ENCODE measurements at regions not wholly inside any gene's neighbourhood (a gene's known extent, or its start where the extent isn't known, plus 50 kb on each side); places are given as distances from the start of the nearest gene placed in this dataset.

DNA sequence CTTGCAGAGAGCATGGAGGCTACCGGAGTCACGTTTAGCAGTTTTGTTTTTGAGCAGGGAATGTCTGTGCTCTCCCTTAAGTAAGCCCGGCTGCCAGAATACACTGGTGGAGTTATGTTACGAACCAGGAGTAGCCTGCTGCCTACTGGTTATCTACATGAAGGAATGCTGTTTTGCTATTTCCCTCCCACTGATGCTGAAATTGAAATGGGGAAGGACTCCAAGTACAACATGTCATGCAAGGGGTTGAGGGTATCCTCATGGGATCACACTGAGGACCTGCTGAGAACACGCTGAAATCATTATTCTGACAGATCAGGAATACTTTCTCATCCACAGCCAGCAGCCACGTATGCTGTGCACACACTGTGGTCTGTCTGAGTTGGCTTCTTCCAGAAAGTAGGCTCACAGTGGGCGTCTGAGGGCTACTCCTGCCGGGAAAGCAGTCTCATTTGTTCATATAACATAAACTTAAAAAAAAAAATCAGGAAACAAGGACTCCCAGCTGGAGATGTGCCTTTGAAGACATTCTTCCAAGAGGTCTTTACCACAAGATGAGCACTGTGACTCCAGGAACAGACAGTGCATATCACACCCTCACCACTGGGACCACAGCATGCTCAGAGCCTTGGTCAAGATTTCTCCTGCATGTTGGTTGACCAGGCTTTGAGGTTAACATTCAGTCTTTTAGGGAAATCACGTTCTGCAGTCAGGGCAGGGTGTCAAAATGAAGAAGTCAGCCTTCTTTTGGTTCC, 300.4 kb upstream of the RASGRP1 start:
- DNase-seq = no peak

GRCh38 chr15:38867556-38867955, 302.9 kb upstream of the RASGRP1 start:
- DNase-seq = no peak

DNA sequence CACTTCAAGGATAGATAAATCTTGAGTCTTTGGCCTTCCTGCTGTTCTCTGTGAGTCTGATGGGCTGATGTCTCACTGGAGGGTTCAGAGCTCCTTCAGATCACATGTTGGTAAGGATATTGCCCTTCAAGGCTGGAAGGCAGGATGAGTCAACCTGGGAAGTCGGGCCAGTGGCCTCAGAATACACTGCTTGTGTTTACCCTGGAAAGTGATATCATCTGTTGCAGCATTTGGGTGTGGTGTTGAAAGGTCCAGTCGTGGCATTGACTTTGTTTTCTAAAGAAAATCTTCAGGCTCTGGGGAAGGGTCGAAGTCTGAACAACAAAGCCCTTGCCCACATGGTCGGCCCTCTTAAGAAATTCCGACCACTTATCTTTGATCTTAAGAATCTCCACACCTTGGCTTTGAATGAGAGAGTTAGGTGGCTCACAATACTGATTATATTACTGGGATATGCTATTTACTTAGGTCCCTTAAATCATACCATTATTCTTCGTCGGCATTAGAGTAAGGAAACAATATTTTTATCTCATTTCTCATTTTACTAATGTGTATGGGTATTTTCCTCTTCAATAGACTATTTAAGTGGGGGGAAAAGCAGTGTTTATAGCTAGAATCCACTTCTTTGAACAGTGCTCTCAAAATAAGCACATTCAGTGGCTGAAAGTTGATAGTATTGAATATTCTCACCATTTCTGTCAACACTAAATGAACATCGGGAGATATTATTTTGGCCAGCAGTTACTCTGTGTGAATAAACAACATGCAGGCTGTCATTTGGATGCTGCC, 303.9 kb upstream of the RASGRP1 start:
- DNase-seq = no peak

- no peak for DNase-seq
These were observed 307.0 kb upstream of the RASGRP1 start for GRCh38 chr15:38871638-38872037.

DNA sequence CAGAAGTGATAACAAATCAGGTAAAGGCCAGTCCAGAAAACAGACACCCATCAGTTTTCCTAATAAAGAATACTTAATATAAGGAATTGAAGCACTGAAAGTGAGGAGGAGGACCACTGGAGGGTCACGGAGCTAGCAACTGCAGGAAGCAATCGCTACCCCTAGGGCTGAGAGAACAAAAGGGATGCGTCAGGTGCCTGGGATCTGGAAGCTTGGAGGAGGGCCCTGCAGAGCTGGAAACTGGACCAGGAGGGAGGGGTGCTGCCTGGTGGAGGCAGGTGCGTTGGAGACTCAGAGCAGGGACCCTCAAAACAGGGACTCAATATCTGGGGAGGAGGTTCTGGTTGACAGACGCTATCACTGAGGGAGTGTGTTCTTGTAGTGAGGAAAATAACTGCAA, 308.1 kb upstream of the RASGRP1 start:
- no peak for DNase-seq

DNA sequence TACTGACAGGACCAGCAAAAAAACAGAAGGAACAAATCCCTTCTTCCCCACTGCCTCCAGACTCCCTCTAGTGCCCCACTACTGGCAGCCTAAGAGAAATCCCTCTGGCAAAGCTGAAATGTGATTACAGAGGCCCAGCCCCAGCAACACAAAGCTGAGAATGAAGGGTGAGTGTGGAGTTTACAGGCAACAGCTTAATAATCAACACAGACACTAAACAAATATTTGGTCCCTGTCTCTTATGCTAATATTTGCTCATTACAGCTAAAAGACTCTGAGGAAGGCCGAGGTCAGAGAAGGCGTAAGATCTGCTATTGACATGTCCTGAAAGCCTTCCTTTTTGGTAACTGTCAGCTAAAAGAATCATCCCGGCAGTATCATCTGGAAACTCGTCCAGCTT, 308.5 kb upstream of the RASGRP1 start:
- no peak for DNase-seq

DNA sequence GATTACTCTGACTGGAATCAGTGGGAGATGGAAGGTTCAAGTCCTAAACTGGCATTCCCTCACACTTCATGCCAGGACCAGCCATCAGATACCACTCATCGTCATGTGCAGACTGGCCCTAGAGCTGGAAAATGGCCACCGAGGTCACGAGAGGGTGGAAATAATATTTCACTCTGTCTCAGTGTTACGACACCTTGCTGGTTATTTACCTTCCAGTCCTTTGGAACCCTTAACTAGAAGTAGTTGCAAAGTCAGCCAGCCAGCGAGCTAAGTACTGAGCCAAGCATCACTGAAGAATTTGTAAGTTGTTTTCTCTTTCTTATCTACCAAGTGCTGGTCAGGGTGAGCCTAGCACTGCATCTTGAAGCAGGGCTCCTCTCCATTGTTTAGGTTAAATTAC, 309.9 kb upstream of the RASGRP1 start:
- DNase-seq = no peak

- DNase-seq = no peak
These were observed 311.6 kb upstream of the RASGRP1 start for GRCh38 chr15:38876211-38876610.

GRCh38 chr15:38876621-38877020, 312.0 kb upstream of the RASGRP1 start:
- no peak for DNase-seq

GRCh38 chr15:38877471-38877870, 312.9 kb upstream of the RASGRP1 start:
- no peak for DNase-seq

DNA sequence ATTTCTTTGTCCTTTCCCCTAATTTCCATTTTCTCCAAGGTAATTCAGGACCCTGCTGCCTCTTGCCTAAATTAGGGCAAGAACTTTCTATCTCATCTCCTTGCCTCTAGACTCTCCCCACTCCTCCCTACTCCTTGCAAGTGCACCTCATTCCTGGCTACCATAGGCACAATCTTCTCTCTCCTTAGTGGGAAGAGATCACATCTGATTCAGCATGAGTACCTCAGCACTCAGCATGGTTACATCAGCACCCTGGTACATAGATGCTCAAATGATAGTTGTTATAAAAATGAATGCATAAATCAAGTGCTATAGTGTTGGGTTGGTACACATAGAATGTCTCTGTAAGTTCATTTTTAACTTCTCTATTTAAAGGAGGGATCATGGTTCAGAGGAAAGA, 313.4 kb upstream of the RASGRP1 start:
- DNase-seq = no peak

- DNase-seq = no peak
These were observed 314.3 kb upstream of the RASGRP1 start for GRCh38 chr15:38878926-38879325.

DNA sequence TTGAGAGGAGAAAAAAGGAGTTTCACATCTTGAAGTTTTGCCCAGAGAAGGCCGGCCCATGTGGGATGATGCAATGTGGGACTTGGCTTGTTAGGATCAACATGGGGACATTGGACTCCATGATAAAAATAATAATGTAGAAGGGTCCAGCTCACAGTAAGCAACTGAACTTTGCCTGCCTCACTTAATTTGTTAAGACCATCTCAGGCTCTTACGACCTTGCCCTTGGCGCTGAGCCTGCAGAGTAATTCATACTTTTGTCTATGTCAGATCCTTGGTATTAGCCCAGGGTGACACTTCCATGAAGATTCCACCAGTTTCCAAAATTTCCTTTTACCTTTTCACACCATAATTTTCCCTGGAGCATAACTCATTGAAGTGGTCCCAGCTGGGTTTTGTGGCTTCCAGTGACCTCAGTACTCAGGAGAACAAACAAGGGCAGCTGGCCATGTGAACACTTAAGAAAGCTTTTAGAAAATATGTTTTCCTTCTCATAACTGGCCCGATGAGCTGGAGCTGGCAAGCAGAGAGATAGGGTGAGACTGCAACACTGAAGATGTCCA, 315.4 kb upstream of the RASGRP1 start:
- no peak for DNase-seq

DNA sequence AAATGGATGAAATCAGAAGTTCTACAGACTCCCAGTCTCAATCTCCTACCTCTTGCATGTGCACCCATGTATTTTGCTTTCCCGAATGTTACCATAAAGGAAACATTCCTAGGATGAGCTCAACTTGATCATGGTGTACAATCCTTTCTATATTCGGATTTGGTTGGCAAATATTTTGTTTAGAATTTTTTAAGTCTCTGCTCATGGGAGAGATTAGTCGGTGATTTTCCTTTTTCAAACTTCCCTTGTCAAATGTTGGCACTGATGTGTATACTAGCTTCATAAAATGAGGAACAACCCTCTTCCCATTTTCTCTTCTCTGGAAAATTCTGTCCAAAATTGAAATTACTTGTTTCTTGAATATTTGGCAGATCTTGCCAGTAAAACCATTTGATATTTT, 317.6 kb upstream of the RASGRP1 start:
- no peak for DNase-seq

GRCh38 chr15:38883987-38884386, 319.4 kb upstream of the RASGRP1 start:
- DNase-seq = no peak

DNA sequence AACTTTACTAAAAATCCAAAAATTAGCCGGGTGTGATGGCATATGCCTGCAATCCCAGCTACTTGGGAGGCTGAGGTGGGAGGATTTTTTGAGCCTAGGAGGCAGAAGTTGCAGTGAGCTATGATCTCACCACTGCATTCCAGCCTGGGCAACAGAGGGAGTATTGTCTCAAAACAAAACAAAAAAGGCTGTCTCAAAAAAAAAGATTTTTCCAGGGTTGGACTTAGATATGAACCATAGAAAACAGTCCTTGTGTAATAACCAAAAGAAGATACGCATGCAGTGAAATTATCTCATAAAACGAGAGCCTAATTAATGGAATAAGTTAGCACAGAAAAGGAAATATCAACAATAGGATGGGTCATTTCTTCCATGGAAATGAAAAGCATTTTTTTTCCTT, 320.4 kb upstream of the RASGRP1 start:
- no peak for DNase-seq

- no peak for DNase-seq
These were observed 320.9 kb upstream of the RASGRP1 start for GRCh38 chr15:38885471-38885952.

DNA sequence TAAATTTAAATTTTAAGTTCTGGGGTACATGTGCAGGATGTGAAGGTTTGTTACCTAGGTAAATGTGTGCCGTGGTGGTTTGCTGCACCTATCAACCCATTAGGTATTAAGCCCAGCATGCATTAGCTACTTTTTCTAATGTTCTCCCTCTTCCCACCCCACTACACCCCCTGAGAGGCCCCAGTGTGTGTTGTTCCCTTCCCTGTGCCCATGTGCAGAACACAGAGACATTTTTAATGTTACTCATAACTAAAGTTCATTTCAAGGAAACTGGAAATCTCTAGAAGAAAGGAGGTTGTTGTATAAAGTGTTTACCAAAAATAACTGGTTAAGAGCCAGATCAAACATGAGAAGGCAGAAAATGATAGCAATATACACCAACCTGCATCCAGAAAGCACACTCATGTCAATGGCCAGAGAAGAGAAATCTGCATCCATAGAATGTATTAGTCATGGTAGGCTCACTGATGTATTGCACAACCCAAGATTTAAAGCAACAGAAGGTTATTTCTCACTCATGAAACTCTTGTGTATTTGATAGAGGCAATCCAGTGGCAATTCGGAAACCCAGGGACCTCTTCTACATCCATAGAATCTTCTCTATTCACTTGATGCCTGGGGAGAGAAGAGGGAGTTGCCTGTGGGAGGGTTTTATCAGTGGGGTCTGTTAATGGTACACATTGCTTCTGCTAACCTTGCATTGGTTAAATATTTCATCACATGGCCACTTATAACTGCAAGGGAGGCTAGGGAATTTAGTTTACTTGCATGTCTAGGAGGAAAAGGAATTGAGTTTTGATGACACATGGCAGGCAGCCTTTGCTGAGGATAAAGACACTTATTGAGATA, 321.9 kb upstream of the RASGRP1 start:
- DNase-seq = no peak

GRCh38 chr15:38888701-38889221, 324.1 kb upstream of the RASGRP1 start:
- DNase-seq = no peak

DNA sequence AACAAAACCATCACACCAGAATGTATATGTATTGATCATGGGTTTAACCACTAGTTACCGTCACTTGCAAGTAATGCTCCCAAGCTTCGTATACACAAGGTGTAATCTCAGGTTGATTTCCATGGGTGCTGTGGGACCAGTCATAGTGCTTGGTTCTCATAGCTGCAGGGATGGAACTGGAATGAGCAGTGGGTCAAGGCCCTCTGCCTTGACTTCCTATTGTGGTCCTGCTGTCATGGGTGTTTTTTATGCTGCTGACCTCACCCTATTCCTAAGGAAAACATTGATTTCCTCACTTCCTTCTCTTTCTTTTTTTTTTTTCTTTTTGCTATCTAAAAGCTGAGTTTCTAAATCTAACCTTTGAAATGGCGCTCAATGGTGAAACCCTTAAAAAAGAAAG, 325.6 kb upstream of the RASGRP1 start:
- DNase-seq = no peak

GRCh38 chr15:38893925-38894242, 329.3 kb upstream of the RASGRP1 start:
- no peak for DNase-seq

GRCh38 chr15:38894243-38894948, 329.8 kb upstream of the RASGRP1 start:
- no peak for DNase-seq
